ENCODE measurements at regions not wholly inside any gene's neighbourhood (a gene's known extent, or its start where the extent isn't known, plus 50 kb on each side); places are given as distances from the start of the nearest gene placed in this dataset.
A peak's percentile ranks its signal among the peaks of the same experiment; 100 is the strongest.

GRCh38 chr6:134503585-134504281 lies 185.8 kb upstream of the SGK1 start:
- no peaks in the 10 kb centered on the region for H3K9me3 ChIP-seq
- ATAC-seq (no peak), FAIRE-seq (no peak), DNase-seq (ENCODE audit: low read depth in 1 of 2, low spot score in 1 of 2) (no peak)
- POLR2A ChIA-PET, result no interaction called here
- WGBS (ENCODE audit: missing lambda C conversion rate), result 84% methylated on average over 6 of the region's 7 CpGs
- no peak overlapping the region for H3K4me2 ChIP-seq
- no peak for TF ChIP-seq KDM1A (IDR thresholded peaks at IDR 0.05; ENCODE audit: low read depth)
- no peak for TF ChIP-seq NFE2L2 (conservative IDR thresholded peaks at IDR 0.05; ENCODE audit: low read length)
- TF ChIP-seq BHLHE40 (IDR thresholded peaks at IDR 0.05; ENCODE audit: low read depth, low read length), result no peak
- H3K4me3 ChIP-seq, result no peak overlapping the region
- peaks cover 13% of the 10 kb centered on the region for H3K4me1 ChIP-seq
- 0 out of 6 replicates have a peak overlapping the region, but pooled peaks of 1 of the 2 experiments have one; percentile 45 for H3K27ac ChIP-seq
- CTCF ChIA-PET, result no interaction called here

GRCh38 chr6:134502614-134503549 lies 185.0 kb upstream of the SGK1 start:
- H3K4me1 ChIP-seq, result peaks cover 13% of the 10 kb centered on the region
- peak overlapping the region in 1 of 2 experiments; percentile 45; a peak in 1 of 6 replicates for H3K27ac ChIP-seq
- no peaks in the 10 kb centered on the region for H3K9me3 ChIP-seq
- ChIA-PET POLR2A (no interaction called here), CTCF (no interaction called here)
- TF ChIP-seq HMGXB4 (CRISPR knock-in tag; IDR thresholded peaks at IDR 0.05; ENCODE audit: borderline replicate concordance) (no peak), USF2 (IDR thresholded peaks at IDR 0.05) (no peak), ZSCAN20 (CRISPR knock-in tag; IDR thresholded peaks at IDR 0.05) (no peak), HEYL (CRISPR knock-in tag; IDR thresholded peaks at IDR 0.05) (no peak), JUN (IDR thresholded peaks at IDR 0.05) (no peak), POLR2AphosphoS2 (conservative IDR thresholded peaks at IDR 0.05; ENCODE audit: low read length) (no peak), HOXB13 (CRISPR knock-in tag; IDR thresholded peaks at IDR 0.05; ENCODE audit: low read depth) (no peak), KDM5A (IDR thresholded peaks at IDR 0.05) (no peak), ZNF302 (CRISPR knock-in tag; IDR thresholded peaks at IDR 0.05) (no peak), BCL3 (IDR thresholded peaks at IDR 0.05) (no peak), MAFK (IDR thresholded peaks at IDR 0.05; ENCODE audit: partially characterized antibody) (no peak), PBX3 (IDR thresholded peaks at IDR 0.05) (no peak), PHF8 (IDR thresholded peaks at IDR 0.05; ENCODE audit: borderline replicate concordance, low read depth) (no peak)
- no peak overlapping the region for H3K4me2 ChIP-seq
- DNase-seq (ENCODE audit: low read depth in 1 of 2, low spot score in 1 of 2) (no peak), ATAC-seq (no peak), FAIRE-seq (no peak)
- WGBS (ENCODE audit: missing lambda C conversion rate), result 80% methylated on average over 12 of the region's 12 CpGs
- no peak overlapping the region for H3K4me3 ChIP-seq

GRCh38 chr6:134495890-134496248 lies 178.0 kb upstream of the SGK1 start:
- 74% methylated on average over 6 of the region's 9 CpGs for WGBS (ENCODE audit: missing lambda C conversion rate)
- H3K4me3 ChIP-seq, result no peak overlapping the region
- peak overlapping the region; percentile 34 to 61; a peak in 4 of 6 replicates for H3K27ac ChIP-seq
- H3K4me1 ChIP-seq, result peaks cover 21% of the 10 kb centered on the region
- H3K4me2 ChIP-seq, result peak overlapping the region; percentile 51
- ATAC-seq (no peak), FAIRE-seq (no peak), DNase-seq (ENCODE audit: low read depth in 1 of 2, low spot score in 1 of 2) (no peak)
- no peaks in the 10 kb centered on the region for H3K9me3 ChIP-seq
- POLR2A ChIA-PET, result no interaction called here
- CTCF ChIA-PET, result no interaction called here
- no peak for TF ChIP-seq FOSB (CRISPR knock-in tag; IDR thresholded peaks at IDR 0.05)
- no peak for TF ChIP-seq CEBPB (IDR thresholded peaks at IDR 0.05)
- TF ChIP-seq POLR2AphosphoS2 (conservative IDR thresholded peaks at IDR 0.05; ENCODE audit: low read length), result no peak
- TF ChIP-seq RARB (CRISPR knock-in tag; IDR thresholded peaks at IDR 0.05), result no peak
- TF ChIP-seq ZC3H11A (IDR thresholded peaks at IDR 0.05), result no peak
